Panc1 (cell line): ENCODE measurements at regions not wholly inside any gene's neighbourhood (a gene's known extent, or its start where the extent isn't known, plus 50 kb on each side); places are given as distances from the start of the nearest gene placed in this dataset.

Source experiments
- ATAC-seq: fragments of 200-7000 bp; cut with Tn5 transposase; 2 replicates; pipeline ENCODE4 v1.9.1; 2020; ENCODE audit warnings: mild to moderate bottlenecking, moderate library complexity
- BruUV-seq: library from RNA; stranded (reverse); fragments of 400-500 nt; replicated peaks from 2 replicates; lab custom pipeline; 2021; lab: Mats Ljungman, UMichigan
- CTCF ChIA-PET: fragments of 300-600 bp; sonication (Branson Sonifier 250); formaldehyde crosslinking; loops from one replicate; lab custom pipeline; 2022; ENCODE audit warnings: antibody characterized with exemption; lab: Charles Lee
- POLR2A ChIA-PET: fragments of 300-600 bp; sonication (Branson Sonifier 250); formaldehyde crosslinking; loops from one replicate; lab custom pipeline; 2022; ENCODE audit warnings: antibody characterized with exemption; lab: Charles Lee
- DNase-seq: peaks from one replicate; pipeline ENCODE4 v3.0.0-alpha.2; 2010; ENCODE audit warnings: low read depth, low spot score
- H3K27ac ChIP-seq: 2 replicates; pipeline ENCODE4 v1.5.1; 2011; ENCODE audit warnings: mild to moderate bottlenecking, low read length, inconsistent platforms
- H3K27me3 ChIP-seq: fragments of 200-500 bp; sonication (Bioruptor generic); 2 replicates; pipeline ENCODE4 v1.6.0; 2014; ENCODE audit warnings: low read length, inconsistent platforms; ENCODE audit not compliant: control insufficient read depth, insufficient read depth
- H3K36me3 ChIP-seq: fragments of 200-500 bp; sonication (Bioruptor generic); 2 replicates; pipeline ENCODE4 v1.5.1; 2014; ENCODE audit warnings: inconsistent platforms, mild to moderate bottlenecking, low read length, moderate library complexity; ENCODE audit not compliant: control insufficient read depth, insufficient read depth
- H3K4me1 ChIP-seq: 2 replicates; pipeline ENCODE4 v1.5.1; 2011; ENCODE audit warnings: inconsistent platforms, mild to moderate bottlenecking, low read length, moderate library complexity; ENCODE audit not compliant: control insufficient read depth, insufficient read depth
- H3K4me3 ChIP-seq, 2 experiments: 2 replicates each; pipeline ENCODE4 v1.5.1; 2011 to 2012; ENCODE audit warnings: low read depth in 2 of 2, low read length in 2 of 2, mild to moderate bottlenecking in 2 of 2, inconsistent platforms in 1 of 2, moderate library complexity in 1 of 2
- H3K9me3 ChIP-seq: fragments of 200-500 bp; sonication (Bioruptor generic); 2 replicates; pipeline ENCODE4 v1.5.1; 2014; ENCODE audit warnings: low read depth, mild to moderate bottlenecking, inconsistent platforms, low read length, moderate library complexity; ENCODE audit not compliant: control insufficient read depth, insufficient read depth
- POLR2AphosphoS5 ChIP-seq: IDR thresholded peaks from 2 replicates; pipeline ENCODE4 v1.6.1; 2012; ENCODE audit warnings: mild to moderate bottlenecking, low read depth, low read length, moderate library complexity
- REST ChIP-seq, 2 experiments: IDR thresholded peaks; 2 replicates each; pipeline ENCODE4 v1.6.1; 2011 to 2012; ENCODE audit warnings: low read depth in 2 of 2, control low read depth in 1 of 2, low read length in 1 of 2, mild to moderate bottlenecking in 1 of 2, moderate library complexity in 1 of 2; ENCODE audit not compliant: insufficient read depth in 1 of 2
- SIN3A ChIP-seq: IDR thresholded peaks from 2 replicates; pipeline ENCODE4 v1.6.1; 2012; ENCODE audit warnings: low read depth, mild to moderate bottlenecking, low read length, moderate library complexity, borderline replicate concordance; ENCODE audit not compliant: insufficient read depth
- TCF7L2 ChIP-seq: IDR thresholded peaks from 2 replicates; pipeline ENCODE4 v1.6.1; 2011; ENCODE audit warnings: mild to moderate bottlenecking, low read depth, low read length, inconsistent platforms
- in situ Hi-C: cut with HindIII; loops from 2 replicates; pipeline ENCODE4 v1.10.0; 2016; ENCODE audit warnings: low sequenced_read_pairs, low pct_unique_long_range_greater_than_20kb
- intact Hi-C: fragments of 100-400 bp; cut with micrococcal nuclease; formaldehyde crosslinking; loops from one replicate; pipeline ENCODE4 v1.10.0; 2022; ENCODE audit not compliant: unreplicated experiment
- TF ChIP-seq, protein P1 (sequence below): fragments of 450-650 bp; IDR thresholded peaks from 2 replicates; pipeline ENCODE4 v1.5.1; 2017; ENCODE audit warnings: mild to moderate bottlenecking

GRCh38 chr2:63740020-63740419, 101.7 kb upstream of the UGP2 start:
- in situ Hi-C loops (no loop called here), intact Hi-C loops (no loop called here)
- Histone ChIP-seq H3K4me3 (no peak overlapping the region), H3K36me3 (no peaks in the 10 kb centered on the region), H3K27ac (no peak overlapping the region), H3K27me3 (peaks cover 3% of the 10 kb centered on the region; the same call in 1 of the 2 replicates), H3K4me1 (no peaks in the 10 kb centered on the region), H3K9me3 (no peaks in the 10 kb centered on the region)
- CTCF ChIA-PET, result no interaction called here
- BruUV-seq, result no TSS peak
- POLR2A ChIA-PET, result no interaction called here
- no peak for DNase-seq
- TF ChIP-seq SIN3A, result no peak
- no peak for TF ChIP-seq REST (IDR thresholded peaks at IDR 0.05; ENCODE audit: insufficient read depth in 1 of 2, low read depth in 2 of 2, low read length in 1 of 2)
- no peak for TF ChIP-seq TCF7L2
- TF ChIP-seq POLR2AphosphoS5, result no peak
- TF ChIP-seq, protein P1, sequence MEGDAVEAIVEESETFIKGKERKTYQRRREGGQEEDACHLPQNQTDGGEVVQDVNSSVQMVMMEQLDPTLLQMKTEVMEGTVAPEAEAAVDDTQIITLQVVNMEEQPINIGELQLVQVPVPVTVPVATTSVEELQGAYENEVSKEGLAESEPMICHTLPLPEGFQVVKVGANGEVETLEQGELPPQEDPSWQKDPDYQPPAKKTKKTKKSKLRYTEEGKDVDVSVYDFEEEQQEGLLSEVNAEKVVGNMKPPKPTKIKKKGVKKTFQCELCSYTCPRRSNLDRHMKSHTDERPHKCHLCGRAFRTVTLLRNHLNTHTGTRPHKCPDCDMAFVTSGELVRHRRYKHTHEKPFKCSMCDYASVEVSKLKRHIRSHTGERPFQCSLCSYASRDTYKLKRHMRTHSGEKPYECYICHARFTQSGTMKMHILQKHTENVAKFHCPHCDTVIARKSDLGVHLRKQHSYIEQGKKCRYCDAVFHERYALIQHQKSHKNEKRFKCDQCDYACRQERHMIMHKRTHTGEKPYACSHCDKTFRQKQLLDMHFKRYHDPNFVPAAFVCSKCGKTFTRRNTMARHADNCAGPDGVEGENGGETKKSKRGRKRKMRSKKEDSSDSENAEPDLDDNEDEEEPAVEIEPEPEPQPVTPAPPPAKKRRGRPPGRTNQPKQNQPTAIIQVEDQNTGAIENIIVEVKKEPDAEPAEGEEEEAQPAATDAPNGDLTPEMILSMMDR, result no peak
- no peak for ATAC-seq

GRCh38 chr2:63740943-63741342, 100.8 kb upstream of the UGP2 start:
- Histone ChIP-seq H3K27ac (no peak overlapping the region), H3K27me3 (peaks cover 3% of the 10 kb centered on the region; the same call in 1 of the 2 replicates), H3K36me3 (no peaks in the 10 kb centered on the region), H3K4me3 (no peak overlapping the region), H3K4me1 (no peaks in the 10 kb centered on the region), H3K9me3 (no peaks in the 10 kb centered on the region)
- ChIA-PET CTCF (no interaction called here), POLR2A (no interaction called here)
- no peak for TF ChIP-seq POLR2AphosphoS5
- no peak for TF ChIP-seq TCF7L2
- no peak for TF ChIP-seq SIN3A
- TF ChIP-seq, protein P1, result no peak
- no peak for TF ChIP-seq REST (IDR thresholded peaks at IDR 0.05; ENCODE audit: insufficient read depth in 1 of 2, low read depth in 2 of 2, low read length in 1 of 2)
- DNase-seq (no peak), ATAC-seq (no peak)
- in situ Hi-C loops, result no loop called here
- no TSS peak for BruUV-seq
- intact Hi-C loops, result no loop called here
